SK-N-SH (cell line): ENCODE measurements at regions not wholly inside any gene's neighbourhood (a gene's known extent, or its start where the extent isn't known, plus 50 kb on each side); places are given as distances from the start of the nearest gene placed in this dataset.

Experiments
- CTCF ChIP-seq: fragments of 200-600 bp; sonication (generic); IDR thresholded peaks from 2 replicates; pipeline ENCODE4 v1.6.1; 2017; ENCODE audit warnings: antibody characterized with exemption, mild to moderate bottlenecking, moderate library complexity
- POLR2AphosphoS5 ChIP-seq: IDR thresholded peaks from 2 replicates; pipeline ENCODE4 v1.6.1; 2012; ENCODE audit warnings: low read depth, low read length

GRCh38 chrX:98371994-98372393 is 1488.3 kb downstream of the RPA4 start:
- no peak for TF ChIP-seq CTCF
- TF ChIP-seq POLR2AphosphoS5: no peak
